Panc1 (cell line): ENCODE measurements at regions not wholly inside any gene's neighbourhood (a gene's known extent, or its start where the extent isn't known, plus 50 kb on each side); places are given as distances from the start of the nearest gene placed in this dataset.

Experiments
- ATAC-seq: fragments of 200-7000 bp; cut with Tn5 transposase; 2 replicates; pipeline ENCODE4 v1.9.1; 2020; ENCODE audit warnings: mild to moderate bottlenecking, moderate library complexity
- BruUV-seq: library from RNA; stranded (reverse); fragments of 400-500 nt; replicated peaks from 2 replicates; lab custom pipeline; 2021; lab: Mats Ljungman, UMichigan
- CTCF ChIA-PET: fragments of 300-600 bp; sonication (Branson Sonifier 250); formaldehyde crosslinking; loops from one replicate; lab custom pipeline; 2022; ENCODE audit warnings: antibody characterized with exemption; lab: Charles Lee
- POLR2A ChIA-PET: fragments of 300-600 bp; sonication (Branson Sonifier 250); formaldehyde crosslinking; loops from one replicate; lab custom pipeline; 2022; ENCODE audit warnings: antibody characterized with exemption; lab: Charles Lee
- DNase-seq: peaks from one replicate; pipeline ENCODE4 v3.0.0-alpha.2; 2010; ENCODE audit warnings: low read depth, low spot score
- H3K27ac ChIP-seq: 2 replicates; pipeline ENCODE4 v1.5.1; 2011; ENCODE audit warnings: mild to moderate bottlenecking, low read length, inconsistent platforms
- H3K27me3 ChIP-seq: fragments of 200-500 bp; sonication (Bioruptor generic); 2 replicates; pipeline ENCODE4 v1.6.0; 2014; ENCODE audit warnings: low read length, inconsistent platforms; ENCODE audit not compliant: control insufficient read depth, insufficient read depth
- H3K36me3 ChIP-seq: fragments of 200-500 bp; sonication (Bioruptor generic); 2 replicates; pipeline ENCODE4 v1.5.1; 2014; ENCODE audit warnings: inconsistent platforms, mild to moderate bottlenecking, low read length, moderate library complexity; ENCODE audit not compliant: control insufficient read depth, insufficient read depth
- H3K4me1 ChIP-seq: 2 replicates; pipeline ENCODE4 v1.5.1; 2011; ENCODE audit warnings: inconsistent platforms, mild to moderate bottlenecking, low read length, moderate library complexity; ENCODE audit not compliant: control insufficient read depth, insufficient read depth
- H3K4me3 ChIP-seq, 2 experiments: 2 replicates each; pipeline ENCODE4 v1.5.1; 2011 to 2012; ENCODE audit warnings: low read depth in 2 of 2, low read length in 2 of 2, mild to moderate bottlenecking in 2 of 2, inconsistent platforms in 1 of 2, moderate library complexity in 1 of 2
- H3K9me3 ChIP-seq: fragments of 200-500 bp; sonication (Bioruptor generic); 2 replicates; pipeline ENCODE4 v1.5.1; 2014; ENCODE audit warnings: low read depth, mild to moderate bottlenecking, inconsistent platforms, low read length, moderate library complexity; ENCODE audit not compliant: control insufficient read depth, insufficient read depth
- POLR2AphosphoS5 ChIP-seq: IDR thresholded peaks from 2 replicates; pipeline ENCODE4 v1.6.1; 2012; ENCODE audit warnings: mild to moderate bottlenecking, low read depth, low read length, moderate library complexity
- SIN3A ChIP-seq: IDR thresholded peaks from 2 replicates; pipeline ENCODE4 v1.6.1; 2012; ENCODE audit warnings: low read depth, mild to moderate bottlenecking, low read length, moderate library complexity, borderline replicate concordance; ENCODE audit not compliant: insufficient read depth
- TCF7L2 ChIP-seq: IDR thresholded peaks from 2 replicates; pipeline ENCODE4 v1.6.1; 2011; ENCODE audit warnings: mild to moderate bottlenecking, low read depth, low read length, inconsistent platforms
- in situ Hi-C: cut with HindIII; loops from 2 replicates; pipeline ENCODE4 v1.10.0; 2016; ENCODE audit warnings: low sequenced_read_pairs, low pct_unique_long_range_greater_than_20kb
- intact Hi-C: fragments of 100-400 bp; cut with micrococcal nuclease; formaldehyde crosslinking; loops from one replicate; pipeline ENCODE4 v1.10.0; 2022; ENCODE audit not compliant: unreplicated experiment
- TF ChIP-seq, protein P1 (sequence below), 2 experiments: IDR thresholded peaks; 2 replicates each; pipeline ENCODE4 v1.6.1; 2011 to 2012; ENCODE audit warnings: low read depth in 2 of 2, control low read depth in 1 of 2, low read length in 1 of 2, mild to moderate bottlenecking in 1 of 2, moderate library complexity in 1 of 2; ENCODE audit not compliant: insufficient read depth in 1 of 2
- TF ChIP-seq, protein P2 (sequence below): fragments of 450-650 bp; IDR thresholded peaks from 2 replicates; pipeline ENCODE4 v1.5.1; 2017; ENCODE audit warnings: mild to moderate bottlenecking

DNA sequence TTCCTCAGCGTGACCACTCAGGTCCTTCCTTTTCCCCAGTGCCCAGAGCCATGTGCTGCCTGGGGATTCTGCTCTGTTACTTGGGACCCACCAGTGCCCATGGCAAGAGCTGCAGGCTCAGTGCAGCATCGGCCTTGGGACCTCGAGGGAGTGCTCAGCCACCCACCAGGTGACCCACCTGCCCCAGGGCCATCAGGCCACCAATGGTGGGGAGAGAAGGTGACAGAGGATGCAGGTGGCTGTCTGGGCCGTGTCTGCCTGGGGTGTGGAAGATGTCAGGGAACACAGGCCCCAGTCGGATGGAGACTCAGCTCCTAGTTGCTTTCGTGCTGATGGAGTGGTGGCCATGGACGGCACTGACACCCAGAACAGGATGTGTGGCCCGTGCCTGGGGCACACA lies 104.7 kb upstream of the FAM20C start:
- H3K36me3 ChIP-seq, result no peaks in the 10 kb centered on the region
- TF ChIP-seq TCF7L2, result no peak
- no peak for TF ChIP-seq POLR2AphosphoS5
- no peak for TF ChIP-seq SIN3A
- TF ChIP-seq, protein P1, sequence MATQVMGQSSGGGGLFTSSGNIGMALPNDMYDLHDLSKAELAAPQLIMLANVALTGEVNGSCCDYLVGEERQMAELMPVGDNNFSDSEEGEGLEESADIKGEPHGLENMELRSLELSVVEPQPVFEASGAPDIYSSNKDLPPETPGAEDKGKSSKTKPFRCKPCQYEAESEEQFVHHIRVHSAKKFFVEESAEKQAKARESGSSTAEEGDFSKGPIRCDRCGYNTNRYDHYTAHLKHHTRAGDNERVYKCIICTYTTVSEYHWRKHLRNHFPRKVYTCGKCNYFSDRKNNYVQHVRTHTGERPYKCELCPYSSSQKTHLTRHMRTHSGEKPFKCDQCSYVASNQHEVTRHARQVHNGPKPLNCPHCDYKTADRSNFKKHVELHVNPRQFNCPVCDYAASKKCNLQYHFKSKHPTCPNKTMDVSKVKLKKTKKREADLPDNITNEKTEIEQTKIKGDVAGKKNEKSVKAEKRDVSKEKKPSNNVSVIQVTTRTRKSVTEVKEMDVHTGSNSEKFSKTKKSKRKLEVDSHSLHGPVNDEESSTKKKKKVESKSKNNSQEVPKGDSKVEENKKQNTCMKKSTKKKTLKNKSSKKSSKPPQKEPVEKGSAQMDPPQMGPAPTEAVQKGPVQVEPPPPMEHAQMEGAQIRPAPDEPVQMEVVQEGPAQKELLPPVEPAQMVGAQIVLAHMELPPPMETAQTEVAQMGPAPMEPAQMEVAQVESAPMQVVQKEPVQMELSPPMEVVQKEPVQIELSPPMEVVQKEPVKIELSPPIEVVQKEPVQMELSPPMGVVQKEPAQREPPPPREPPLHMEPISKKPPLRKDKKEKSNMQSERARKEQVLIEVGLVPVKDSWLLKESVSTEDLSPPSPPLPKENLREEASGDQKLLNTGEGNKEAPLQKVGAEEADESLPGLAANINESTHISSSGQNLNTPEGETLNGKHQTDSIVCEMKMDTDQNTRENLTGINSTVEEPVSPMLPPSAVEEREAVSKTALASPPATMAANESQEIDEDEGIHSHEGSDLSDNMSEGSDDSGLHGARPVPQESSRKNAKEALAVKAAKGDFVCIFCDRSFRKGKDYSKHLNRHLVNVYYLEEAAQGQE (IDR thresholded peaks at IDR 0.05; ENCODE audit: insufficient read depth in 1 of 2, low read depth in 2 of 2, low read length in 1 of 2), result no peak
- TF ChIP-seq, protein P2, sequence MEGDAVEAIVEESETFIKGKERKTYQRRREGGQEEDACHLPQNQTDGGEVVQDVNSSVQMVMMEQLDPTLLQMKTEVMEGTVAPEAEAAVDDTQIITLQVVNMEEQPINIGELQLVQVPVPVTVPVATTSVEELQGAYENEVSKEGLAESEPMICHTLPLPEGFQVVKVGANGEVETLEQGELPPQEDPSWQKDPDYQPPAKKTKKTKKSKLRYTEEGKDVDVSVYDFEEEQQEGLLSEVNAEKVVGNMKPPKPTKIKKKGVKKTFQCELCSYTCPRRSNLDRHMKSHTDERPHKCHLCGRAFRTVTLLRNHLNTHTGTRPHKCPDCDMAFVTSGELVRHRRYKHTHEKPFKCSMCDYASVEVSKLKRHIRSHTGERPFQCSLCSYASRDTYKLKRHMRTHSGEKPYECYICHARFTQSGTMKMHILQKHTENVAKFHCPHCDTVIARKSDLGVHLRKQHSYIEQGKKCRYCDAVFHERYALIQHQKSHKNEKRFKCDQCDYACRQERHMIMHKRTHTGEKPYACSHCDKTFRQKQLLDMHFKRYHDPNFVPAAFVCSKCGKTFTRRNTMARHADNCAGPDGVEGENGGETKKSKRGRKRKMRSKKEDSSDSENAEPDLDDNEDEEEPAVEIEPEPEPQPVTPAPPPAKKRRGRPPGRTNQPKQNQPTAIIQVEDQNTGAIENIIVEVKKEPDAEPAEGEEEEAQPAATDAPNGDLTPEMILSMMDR, result no peak
- ATAC-seq, result no peak
- POLR2A ChIA-PET, result no interaction called here
- BruUV-seq, result no TSS peak
- H3K27ac ChIP-seq, result no peak overlapping the region
- in situ Hi-C loops (no loop called here), intact Hi-C loops (no loop called here)
- H3K4me1 ChIP-seq, result no peaks in the 10 kb centered on the region
- DNase-seq, result no peak
- no peaks in the 10 kb centered on the region for H3K9me3 ChIP-seq
- no peak overlapping the region for H3K4me3 ChIP-seq
- H3K27me3 ChIP-seq, result no peaks in the 10 kb centered on the region; the same call in 1 of the 2 replicates
- CTCF ChIA-PET, result no interaction called here

DNA sequence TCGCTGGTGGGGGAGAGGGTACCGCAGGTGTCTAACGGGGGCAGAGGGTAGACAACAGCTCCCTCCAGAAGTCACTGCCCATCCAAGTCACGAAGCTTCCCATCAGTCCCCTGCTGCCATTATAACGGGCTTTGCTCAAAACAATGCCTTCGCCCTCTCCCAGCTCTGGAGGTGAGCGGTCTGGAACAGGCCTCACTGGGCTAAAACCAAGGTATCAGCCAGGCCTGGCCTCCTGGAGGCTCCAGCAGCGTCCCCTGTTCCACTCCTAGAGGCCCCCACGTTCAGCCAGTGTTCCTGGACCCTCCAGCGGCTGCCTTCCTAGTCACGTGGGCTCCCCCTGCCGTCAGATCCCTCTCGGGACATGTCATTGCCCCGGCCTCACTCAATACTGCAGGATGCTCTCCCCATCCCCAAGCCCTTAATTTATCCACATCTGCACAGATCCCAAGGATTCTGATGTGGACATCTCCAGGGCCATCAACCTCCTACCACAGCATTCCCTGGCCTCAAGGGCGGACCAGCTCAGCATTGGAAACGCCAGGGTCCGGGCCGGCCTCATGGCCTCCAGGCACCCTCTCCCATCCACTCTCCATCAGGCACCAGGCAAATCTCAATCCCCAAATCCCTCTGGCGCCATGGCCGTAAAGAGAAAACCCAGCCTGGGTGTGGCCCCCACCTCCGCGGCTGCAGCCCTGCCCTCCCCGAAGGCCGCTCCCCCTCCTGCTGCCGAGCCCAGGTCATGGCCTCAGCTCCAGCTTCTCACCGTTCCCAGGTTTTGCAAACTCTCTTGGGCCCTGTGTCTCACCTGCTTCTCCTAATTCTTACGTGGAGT lies 104.1 kb upstream of the FAM20C start:
- ChIA-PET POLR2A (no interaction called here), CTCF (no interaction called here)
- in situ Hi-C loops, result no loop called here
- Histone ChIP-seq H3K36me3 (no peaks in the 10 kb centered on the region), H3K4me3 (no peak overlapping the region), H3K4me1 (no peaks in the 10 kb centered on the region), H3K27me3 (no peaks in the 10 kb centered on the region; the same call in 1 of the 2 replicates), H3K9me3 (no peaks in the 10 kb centered on the region), H3K27ac (no peak overlapping the region)
- BruUV-seq, result no TSS peak
- no peak for DNase-seq
- no peak for TF ChIP-seq SIN3A
- TF ChIP-seq, protein P1 (IDR thresholded peaks at IDR 0.05; ENCODE audit: insufficient read depth in 1 of 2, low read depth in 2 of 2, low read length in 1 of 2), result no peak
- TF ChIP-seq, protein P2, result no peak
- no peak for TF ChIP-seq TCF7L2
- TF ChIP-seq POLR2AphosphoS5, result no peak
- ATAC-seq, result no peak
- intact Hi-C loops, result no loop called here
